ENCODE measurements at regions not wholly inside any gene's neighbourhood (a gene's known extent, or its start where the extent isn't known, plus 50 kb on each side); places are given as distances from the start of the nearest gene placed in this dataset.

GRCh38 chr20:6467562-6467961, 299.9 kb upstream of the BMP2 start:
- no peak for TF ChIP-seq CTCF (IDR thresholded peaks at IDR 0.05; ENCODE audit: low read depth, low read length, poor library complexity, severe bottlenecking)
- no peak for TF ChIP-seq EZH2phosphoT487 (IDR thresholded peaks at IDR 0.05; ENCODE audit: borderline replicate concordance, low read length)
